K562 (cell line): ENCODE measurements at regions not wholly inside any gene's neighbourhood (a gene's known extent, or its start where the extent isn't known, plus 50 kb on each side); places are given as distances from the start of the nearest gene placed in this dataset.

Source experiments
- POLR2AphosphoS5 ChIP-seq: IDR thresholded peaks from 2 replicates; pipeline ENCODE4 v1.6.1; 2011; ENCODE audit warnings: mild to moderate bottlenecking, low read depth, low read length, moderate library complexity; ENCODE audit not compliant: control insufficient read depth, insufficient read depth
- RFX5 ChIP-seq: IDR thresholded peaks from 2 replicates; pipeline ENCODE4 v1.6.1; 2011; ENCODE audit warnings: low read depth, mild to moderate bottlenecking, improper control_type of control experiment, low read length
- TRIM24 ChIP-seq, 2 experiments: fragments of 450-650 bp; IDR thresholded peaks; 2 replicates each; pipeline ENCODE4 v1.6.1; 2016
- TF ChIP-seq, protein P1 (sequence below), 3 experiments: IDR thresholded peaks in 2 of 3; conservative IDR thresholded peaks in 1 of 3; 2 replicates each; pipeline ENCODE4 v1.5.1; 2011 to 2012; ENCODE audit warnings: low read length in 3 of 3, mild to moderate bottlenecking in 3 of 3, control low read depth in 2 of 3, improper control_type of control experiment in 1 of 3, inconsistent platforms in 1 of 3, low read depth in 1 of 3, mixed read lengths in 1 of 3, moderate library complexity in 1 of 3; ENCODE audit not compliant: insufficient read depth in 2 of 3

DNA sequence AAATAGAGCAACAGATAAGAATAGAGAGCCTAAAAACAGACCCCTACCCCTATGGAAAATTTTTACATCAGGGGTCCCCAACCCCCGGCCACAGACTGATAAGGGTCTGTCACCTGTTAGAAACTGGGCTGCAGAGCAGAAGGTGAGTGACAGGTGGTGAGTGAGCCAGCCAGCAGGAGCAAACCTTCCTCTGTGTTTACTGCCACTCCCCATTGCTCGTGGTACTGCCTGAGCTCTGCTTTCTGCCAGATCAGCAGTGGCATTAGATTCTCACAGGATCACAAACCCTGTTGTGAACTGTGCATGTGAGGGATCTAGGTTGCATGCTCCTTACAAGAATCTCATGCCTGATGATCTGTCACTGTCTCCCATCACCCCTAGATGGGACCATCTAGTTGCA is 174.1 kb downstream of the FOXD2 start:
- TF ChIP-seq RFX5 (no peak), POLR2AphosphoS5 (no peak), TRIM24 (IDR thresholded peaks at IDR 0.05) (no peak)
- TF ChIP-seq, protein P1, sequence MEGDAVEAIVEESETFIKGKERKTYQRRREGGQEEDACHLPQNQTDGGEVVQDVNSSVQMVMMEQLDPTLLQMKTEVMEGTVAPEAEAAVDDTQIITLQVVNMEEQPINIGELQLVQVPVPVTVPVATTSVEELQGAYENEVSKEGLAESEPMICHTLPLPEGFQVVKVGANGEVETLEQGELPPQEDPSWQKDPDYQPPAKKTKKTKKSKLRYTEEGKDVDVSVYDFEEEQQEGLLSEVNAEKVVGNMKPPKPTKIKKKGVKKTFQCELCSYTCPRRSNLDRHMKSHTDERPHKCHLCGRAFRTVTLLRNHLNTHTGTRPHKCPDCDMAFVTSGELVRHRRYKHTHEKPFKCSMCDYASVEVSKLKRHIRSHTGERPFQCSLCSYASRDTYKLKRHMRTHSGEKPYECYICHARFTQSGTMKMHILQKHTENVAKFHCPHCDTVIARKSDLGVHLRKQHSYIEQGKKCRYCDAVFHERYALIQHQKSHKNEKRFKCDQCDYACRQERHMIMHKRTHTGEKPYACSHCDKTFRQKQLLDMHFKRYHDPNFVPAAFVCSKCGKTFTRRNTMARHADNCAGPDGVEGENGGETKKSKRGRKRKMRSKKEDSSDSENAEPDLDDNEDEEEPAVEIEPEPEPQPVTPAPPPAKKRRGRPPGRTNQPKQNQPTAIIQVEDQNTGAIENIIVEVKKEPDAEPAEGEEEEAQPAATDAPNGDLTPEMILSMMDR (IDR thresholded peaks at IDR 0.05 in 2 of 3, conservative IDR thresholded peaks at IDR 0.05 in 1 of 3; ENCODE audit: insufficient read depth in 2 of 3, low read depth in 1 of 3, low read length in 3 of 3) = no peak
